ENCODE measurements at regions not wholly inside any gene's neighbourhood (a gene's known extent, or its start where the extent isn't known, plus 50 kb on each side); places are given as distances from the start of the nearest gene placed in this dataset.

GRCh38 chr18:40606996-40607395, 1348.0 kb upstream of the PIK3C3 start:
- no peak for TF ChIP-seq CTCF (IDR thresholded peaks at IDR 0.05)
- no peak for TF ChIP-seq POLR2A (IDR thresholded peaks at IDR 0.05)

All from testis (tissue), 2 donors.